WTC11 (cell line): ENCODE measurements at regions not wholly inside any gene's neighbourhood (a gene's known extent, or its start where the extent isn't known, plus 50 kb on each side); places are given as distances from the start of the nearest gene placed in this dataset.

ENCODE experiments used
- ETV6 ChIP-seq: sonication (generic); formaldehyde crosslinking; IDR thresholded peaks from 2 replicates; pipeline ENCODE4 v1.8.1; 2022; ENCODE audit warnings: mild to moderate bottlenecking, missing genetic modification reagents
- NFATC4 ChIP-seq: fragments of 250-450 bp; sonication (Bioruptor Pico); IDR thresholded peaks from 2 replicates; pipeline ENCODE4 v1.9.0; 2021; ENCODE audit warnings: mild to moderate bottlenecking
- ZBTB21 ChIP-seq: sonication (generic); formaldehyde crosslinking; IDR thresholded peaks from 2 replicates; pipeline ENCODE4 v1.8.1; 2023; ENCODE audit warnings: mild to moderate bottlenecking, missing genetic modification reagents, borderline replicate concordance
- ZNF317 ChIP-seq: sonication (generic); formaldehyde crosslinking; IDR thresholded peaks from 2 replicates; pipeline ENCODE4 v1.8.1; 2023; ENCODE audit warnings: low read depth, mild to moderate bottlenecking, moderate library complexity, missing genetic modification reagents, borderline replicate concordance
- TF ChIP-seq, protein P1 (sequence below): fragments of 200-600 bp; IDR thresholded peaks from 2 replicates; pipeline ENCODE4 v1.8.0; 2022; ENCODE audit warnings: antibody characterized with exemption
- TF ChIP-seq, protein P2 (sequence below): fragments of 250-450 bp; sonication (Bioruptor Pico); conservative IDR thresholded peaks from 2 replicates; pipeline ENCODE4 v1.9.0; 2021; ENCODE audit warnings: mild to moderate bottlenecking

DNA sequence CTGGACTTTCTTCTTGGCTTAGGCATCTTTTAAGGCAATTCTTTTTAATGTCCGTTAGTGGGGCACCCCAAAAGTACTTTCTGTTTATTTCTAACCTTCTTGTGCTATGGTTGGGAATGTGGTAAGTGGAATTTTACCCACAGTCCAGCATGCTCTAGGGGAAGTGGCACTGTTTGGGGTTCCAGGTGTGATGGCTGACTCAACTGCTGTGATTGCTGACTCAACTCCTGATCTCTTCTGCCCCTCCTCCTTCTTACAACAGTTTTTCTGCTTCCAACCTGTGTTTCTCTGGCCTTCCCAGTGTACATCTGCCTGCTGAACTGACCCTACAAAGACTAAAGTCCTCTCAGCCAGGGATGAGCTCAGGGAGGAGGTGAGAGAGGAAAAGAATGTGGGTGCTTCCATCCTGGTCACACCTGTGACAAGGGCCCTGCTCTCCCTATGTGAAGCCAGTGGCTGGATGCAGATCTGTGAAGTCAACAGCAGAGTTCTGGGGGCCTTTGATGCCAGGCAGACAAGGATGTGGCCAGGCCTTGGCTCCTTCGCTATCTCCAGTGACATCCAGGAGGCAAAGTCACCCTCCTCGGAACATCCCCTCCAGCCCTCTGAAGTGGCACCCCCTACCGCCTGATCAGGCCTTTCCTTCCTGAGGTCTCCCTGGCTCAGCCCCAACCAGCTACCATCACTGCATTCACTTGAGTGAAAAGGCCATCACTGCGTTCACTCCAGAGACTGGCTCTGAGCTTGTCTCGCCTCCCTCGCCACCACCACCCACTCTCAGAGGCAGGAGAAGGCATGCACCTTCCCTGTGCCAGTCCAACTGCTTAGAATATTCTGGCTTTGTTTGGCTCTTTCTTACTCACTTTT lies 72.2 kb downstream of the C5orf15 start:
- TF ChIP-seq ETV6 (CRISPR knock-in tag), result no peak
- TF ChIP-seq, protein P1, sequence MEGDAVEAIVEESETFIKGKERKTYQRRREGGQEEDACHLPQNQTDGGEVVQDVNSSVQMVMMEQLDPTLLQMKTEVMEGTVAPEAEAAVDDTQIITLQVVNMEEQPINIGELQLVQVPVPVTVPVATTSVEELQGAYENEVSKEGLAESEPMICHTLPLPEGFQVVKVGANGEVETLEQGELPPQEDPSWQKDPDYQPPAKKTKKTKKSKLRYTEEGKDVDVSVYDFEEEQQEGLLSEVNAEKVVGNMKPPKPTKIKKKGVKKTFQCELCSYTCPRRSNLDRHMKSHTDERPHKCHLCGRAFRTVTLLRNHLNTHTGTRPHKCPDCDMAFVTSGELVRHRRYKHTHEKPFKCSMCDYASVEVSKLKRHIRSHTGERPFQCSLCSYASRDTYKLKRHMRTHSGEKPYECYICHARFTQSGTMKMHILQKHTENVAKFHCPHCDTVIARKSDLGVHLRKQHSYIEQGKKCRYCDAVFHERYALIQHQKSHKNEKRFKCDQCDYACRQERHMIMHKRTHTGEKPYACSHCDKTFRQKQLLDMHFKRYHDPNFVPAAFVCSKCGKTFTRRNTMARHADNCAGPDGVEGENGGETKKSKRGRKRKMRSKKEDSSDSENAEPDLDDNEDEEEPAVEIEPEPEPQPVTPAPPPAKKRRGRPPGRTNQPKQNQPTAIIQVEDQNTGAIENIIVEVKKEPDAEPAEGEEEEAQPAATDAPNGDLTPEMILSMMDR, result no peak
- TF ChIP-seq, protein P2, sequence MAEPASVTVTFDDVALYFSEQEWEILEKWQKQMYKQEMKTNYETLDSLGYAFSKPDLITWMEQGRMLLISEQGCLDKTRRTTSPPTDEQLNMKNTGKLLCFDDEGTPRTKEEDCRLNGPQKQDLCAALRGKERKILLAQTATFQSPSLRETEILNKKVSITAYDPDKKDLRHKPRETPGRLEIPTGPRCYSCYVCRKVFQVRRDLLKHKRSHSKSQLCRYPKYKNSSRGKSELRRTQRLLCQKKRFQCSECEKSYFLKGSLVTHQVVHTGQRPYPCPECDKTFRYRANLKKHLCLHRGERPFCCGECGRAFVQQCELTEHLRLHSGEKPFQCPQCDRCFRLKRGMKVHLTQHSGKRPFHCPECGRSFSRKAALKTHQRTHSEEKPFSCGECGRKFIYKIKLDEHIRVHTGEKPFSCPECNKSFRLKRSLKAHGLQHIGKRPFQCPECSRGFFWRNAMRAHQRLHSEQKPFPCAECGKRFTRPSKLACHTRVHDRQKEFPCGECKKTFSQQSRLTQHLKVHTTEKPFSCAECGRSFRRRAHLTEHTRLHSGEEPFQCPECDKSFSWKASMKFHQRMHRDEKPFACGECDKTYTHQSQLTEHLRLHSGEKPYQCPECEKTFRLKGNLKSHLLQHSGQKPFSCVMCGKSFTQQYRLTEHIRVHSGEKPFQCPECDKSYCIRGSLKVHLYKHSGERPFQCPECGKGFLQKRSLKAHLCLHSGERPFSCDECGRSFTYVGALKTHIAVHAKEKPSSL (CRISPR knock-in tag), result no peak
- no peak for TF ChIP-seq NFATC4 (CRISPR knock-in tag)
- no peak for TF ChIP-seq ZNF317 (CRISPR knock-in tag)
- no peak for TF ChIP-seq ZBTB21
